NAMALWA (cell line): ENCODE measurements at regions not wholly inside any gene's neighbourhood (a gene's known extent, or its start where the extent isn't known, plus 50 kb on each side); places are given as distances from the start of the nearest gene placed in this dataset.
"Not testable (repeated sequence)": the region's sequence is repeated elsewhere in the genome, so short reads cannot be mapped to it uniquely, and the experiment has no call there.

Source experiments
- DNase-seq: peaks from one replicate; pipeline ENCODE4 v3.0.0-alpha.2; 2015; ENCODE audit warnings: low spot score

DNA sequence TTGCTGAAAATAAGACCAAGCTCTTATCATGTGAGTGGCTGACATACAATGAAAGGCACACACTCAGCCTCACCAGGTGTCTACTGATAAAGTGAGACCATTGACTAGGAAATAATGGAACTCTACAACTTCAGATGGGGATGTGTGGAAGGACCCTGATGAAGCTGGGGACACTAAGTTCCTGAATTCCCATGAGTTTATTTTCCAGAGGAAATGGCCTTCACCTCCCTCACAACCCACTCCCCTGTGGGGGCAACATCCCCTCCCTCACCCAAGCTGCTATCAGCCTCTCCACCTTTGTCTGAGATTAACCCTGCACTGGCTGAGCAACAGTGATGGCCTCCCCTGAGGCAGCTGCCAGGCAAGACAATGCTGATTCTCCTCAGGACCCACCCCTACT, 55.2 kb upstream of the SMARCAD1 start:
- no peak for DNase-seq

DNA sequence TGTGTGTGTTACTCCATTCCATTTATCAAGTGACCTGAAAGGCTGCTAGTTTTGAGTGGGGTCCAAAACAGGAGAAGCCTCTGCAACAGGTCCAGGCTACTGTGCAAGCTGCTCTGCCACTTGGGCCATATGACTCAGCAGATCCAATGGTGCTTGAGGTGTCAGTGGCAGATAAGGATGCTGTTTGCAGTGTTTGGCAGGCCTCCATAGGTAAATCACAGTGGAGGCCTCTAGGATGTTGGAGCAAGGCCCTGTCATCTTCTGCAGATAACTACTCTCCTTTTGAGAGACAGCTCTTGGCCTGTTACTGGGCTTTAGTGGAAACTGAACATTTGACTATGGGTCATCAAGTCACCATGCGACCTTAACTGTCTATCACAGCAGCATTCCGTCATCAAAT, 52.3 kb upstream of the SMARCAD1 start:
- not testable (repeated sequence) for DNase-seq

DNA sequence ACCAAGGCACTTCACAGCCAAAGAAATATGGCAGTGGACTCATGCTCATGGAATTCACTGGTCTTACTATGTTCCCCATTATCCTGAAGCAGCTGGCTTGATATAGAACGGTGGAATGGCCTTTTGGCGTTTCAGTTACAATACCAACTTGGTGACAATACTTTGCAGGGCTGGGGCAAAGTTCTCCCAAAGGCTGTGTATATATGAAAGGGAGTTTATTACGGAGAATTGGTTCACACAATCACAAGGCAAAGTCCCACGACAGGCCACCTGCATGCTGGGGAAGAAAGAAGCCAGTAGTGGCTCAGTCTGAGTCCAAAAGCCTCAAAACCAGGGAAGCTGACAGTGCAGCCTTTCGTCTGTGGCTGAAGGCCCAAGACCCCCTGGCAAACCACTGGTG, 50.8 kb upstream of the SMARCAD1 start:
- DNase-seq: no peak
